ENCODE measurements at regions not wholly inside any gene's neighbourhood (a gene's known extent, or its start where the extent isn't known, plus 50 kb on each side); places are given as distances from the start of the nearest gene placed in this dataset.

DNA sequence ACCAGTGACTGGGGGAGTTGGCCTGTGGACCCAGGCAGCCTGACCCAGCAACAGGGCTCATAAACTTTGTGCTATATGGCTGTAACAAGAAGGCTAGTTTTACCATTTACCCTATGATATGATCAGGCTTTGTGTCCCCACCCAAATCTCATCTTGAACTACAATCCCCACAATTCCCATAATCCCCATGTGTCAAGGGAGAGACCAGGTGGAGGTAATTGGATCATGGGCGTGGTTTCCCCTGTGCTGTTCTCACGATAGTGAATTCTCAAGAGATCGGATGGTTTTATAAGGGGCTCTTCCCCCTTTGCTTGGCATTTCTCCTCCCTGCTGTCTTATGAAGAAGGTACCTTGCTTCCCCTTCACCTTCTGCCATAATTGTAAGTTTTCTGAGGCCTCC, 111.2 kb upstream of the NLRP1 start:
- no peak for DNase-seq

DNA sequence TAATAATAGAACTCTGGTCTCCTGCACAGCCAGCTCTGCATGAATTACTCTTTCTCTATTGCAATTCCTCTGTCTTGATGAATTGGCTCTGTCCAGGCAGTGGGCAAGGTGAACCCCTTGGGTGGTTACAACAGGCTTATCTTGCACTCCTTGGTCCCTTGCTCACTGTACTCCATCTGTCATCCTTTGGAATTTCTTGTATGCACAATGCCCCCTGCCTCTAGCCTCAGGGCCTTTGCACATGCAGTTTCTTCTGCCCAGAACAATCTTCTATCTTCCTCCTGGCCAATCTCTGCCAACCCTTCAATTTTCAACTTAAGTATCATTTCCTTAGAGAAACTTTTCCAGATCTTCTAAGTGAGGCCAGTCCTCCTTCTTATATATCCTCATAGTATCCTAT, 114.7 kb upstream of the NLRP1 start:
- no peak for DNase-seq

DNA sequence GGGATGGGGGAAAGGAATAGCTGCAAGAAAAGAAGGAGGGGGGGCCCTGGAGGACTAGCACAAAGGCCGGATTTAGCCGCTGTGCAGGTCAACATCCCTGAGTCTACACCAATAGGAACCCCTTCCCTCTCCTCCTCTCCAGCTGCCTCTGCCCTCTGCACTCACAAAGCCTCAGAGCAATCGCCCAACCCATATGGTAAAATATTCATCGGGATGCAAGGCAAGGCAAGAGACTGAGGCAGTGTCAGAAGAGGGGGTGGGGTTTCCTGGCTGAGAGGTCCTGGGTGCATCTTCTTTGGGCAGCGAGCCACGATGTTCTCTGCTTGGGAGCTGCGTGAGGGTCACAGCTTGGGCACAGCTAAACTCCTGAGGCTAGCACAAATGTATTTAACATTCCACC, 115.5 kb upstream of the NLRP1 start:
- no peak for DNase-seq

DNA sequence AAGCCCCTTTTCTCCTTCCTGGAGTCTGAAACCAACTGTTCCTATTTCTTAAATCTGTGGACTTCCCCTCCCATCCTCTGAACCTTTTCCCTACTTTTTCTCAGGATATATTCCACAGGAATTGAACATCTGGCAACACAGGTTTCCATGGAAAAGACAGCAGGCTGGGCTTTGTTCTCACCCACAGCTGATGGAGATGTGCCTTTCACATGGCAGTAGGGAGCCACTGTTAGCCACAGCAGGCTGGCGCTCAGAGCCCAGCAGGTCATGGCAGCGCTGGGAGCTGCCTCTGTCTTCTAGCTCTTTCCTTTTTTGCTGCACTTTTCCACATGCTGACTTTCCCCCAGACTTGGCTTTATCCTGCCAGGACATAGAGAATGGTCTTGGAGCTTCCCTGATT, 116.4 kb upstream of the NLRP1 start:
- DNase-seq: no peak

DNA sequence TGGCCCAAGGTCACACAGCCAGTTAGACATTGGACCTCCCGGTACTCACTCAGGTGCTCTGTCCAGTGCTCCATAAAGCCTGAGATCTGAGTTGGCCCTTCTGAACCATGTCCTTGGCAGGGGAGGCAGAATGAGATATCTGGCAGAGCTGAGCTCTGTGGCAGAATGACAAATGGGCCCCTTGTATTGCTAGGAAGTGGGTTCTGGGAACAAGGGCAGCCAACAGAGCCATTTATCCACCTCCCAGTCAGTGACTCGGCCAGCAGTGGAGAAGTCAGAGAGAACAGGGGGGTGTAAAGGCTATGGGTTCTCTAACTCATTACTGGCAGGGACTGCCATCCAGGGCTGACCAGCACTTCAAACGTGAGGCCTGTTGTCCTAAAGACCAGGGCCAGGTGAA, 117.1 kb upstream of the NLRP1 start:
- DNase-seq: no peak

DNA sequence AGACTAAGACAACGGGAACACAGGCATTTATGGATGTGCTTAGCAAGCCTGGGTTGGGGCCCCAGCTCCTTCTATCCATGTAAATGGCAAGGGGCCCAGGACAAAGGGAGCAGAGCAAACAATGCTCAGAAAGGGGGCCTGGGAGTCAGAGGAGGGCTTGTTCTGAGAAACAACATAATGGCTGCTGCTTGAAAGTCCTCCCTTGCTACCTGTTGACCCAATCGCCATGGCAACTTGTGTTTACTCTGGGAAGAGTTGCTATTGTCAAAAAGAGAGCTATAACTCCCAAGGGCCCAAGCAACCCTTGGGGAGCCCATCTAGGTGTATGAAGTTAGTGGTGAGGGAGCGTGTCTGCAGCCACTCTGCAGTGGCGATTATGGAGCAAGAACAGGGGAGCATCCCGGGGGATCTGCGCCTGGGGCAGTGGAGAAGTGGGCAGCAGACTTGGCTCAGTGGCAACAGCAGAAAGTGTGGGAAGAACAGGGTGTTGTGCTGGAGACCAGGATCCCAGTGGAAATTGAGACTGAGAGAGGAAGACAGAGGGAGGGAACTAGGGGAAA, 118.7 kb upstream of the NLRP1 start:
- DNase-seq: no peak

DNA sequence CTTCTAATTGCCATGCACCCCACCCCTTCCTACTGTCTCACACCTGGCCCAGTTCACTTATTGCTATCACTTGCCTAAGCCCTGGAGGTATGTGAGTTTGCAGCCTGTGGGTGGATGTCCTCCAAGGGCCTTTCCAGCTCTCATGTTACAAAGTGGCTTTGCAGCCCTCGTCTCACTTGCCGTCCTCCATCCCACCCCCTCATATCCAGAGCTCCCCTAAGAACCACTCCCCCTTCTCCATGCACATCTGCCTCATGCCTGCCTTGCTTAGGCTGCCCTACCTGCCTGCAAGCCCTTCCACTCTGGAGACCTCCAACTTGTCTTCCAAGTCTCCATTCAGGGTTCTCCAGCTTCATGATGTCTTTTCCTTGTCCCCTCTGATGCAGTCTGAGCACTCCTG, 119.4 kb upstream of the NLRP1 start:
- DNase-seq: no peak

DNA sequence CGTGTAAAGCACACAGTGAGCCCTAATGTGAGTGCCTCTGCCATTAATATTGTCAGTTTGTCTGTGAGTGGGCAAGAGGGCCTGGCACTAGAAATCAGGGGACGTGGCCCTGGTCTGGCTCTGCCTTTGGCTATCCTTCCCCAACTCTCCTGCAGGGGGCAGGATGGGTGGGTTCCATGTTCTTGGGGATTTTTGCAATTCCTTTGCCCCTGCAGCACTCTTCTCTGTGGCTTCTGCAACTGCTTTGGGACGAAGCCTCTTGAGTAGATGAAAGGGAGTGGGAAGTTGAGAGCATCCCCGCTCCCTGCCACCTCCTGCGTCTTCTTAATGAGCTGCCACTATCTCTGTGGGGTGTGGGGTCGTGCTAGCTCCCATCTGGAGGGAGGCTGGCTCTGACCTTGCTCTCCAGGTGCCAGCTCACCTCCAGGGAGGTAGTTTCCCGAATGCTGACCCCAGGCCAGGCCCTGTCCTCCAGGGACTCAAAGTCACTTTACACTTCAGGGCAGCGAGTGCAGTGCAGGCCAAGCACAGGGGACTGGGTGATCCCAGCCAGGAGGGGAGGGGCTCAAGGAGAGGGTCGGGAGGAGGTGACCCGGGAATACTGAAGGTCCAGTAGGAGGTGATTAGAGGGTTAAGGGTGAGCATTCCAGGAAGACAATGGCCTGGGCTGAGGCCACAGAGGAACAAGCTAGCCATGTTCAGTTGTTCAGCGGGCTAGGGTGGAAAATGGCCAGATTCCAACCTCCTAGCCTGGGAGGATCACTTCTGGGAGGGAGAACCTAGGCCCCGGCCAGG, 121.0 kb upstream of the NLRP1 start:
- DNase-seq: peak in 1 of 2 experiments; percentile 5

DNA sequence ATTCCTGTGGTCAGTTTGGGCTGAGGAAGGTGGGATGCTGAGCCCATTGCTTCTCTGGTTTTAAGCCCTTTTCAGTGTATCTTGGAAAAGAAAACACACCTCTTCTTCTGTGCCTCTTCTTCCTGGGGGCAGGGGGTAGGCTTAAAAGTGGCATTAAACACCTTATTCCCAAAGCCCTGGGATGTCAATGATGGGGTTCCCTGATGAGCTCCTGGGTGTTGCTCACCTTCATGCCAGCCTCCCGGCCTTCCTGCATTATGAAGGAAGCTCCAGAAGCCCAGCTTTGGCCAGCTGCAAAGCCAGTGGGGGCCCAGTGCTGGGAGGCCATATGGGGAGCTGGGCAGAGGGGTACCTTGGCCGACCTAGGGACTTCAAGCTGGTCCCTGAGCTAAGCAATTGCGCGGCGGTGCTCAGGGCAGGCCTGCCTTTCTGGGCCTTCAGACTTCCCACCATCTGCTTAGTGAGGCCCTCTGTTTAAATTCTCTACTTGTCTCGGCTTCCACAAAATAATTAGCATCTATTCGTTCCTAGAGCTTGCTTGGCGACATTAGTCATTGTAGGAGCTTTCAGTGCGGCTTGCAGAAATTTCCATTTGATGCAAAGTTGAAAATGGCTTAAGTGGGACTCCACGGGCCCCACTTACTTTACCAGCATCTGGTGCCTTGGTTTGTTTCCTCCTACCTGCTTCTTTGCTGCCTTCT, 121.7 kb upstream of the NLRP1 start:
- DNase-seq: no peak

DNA sequence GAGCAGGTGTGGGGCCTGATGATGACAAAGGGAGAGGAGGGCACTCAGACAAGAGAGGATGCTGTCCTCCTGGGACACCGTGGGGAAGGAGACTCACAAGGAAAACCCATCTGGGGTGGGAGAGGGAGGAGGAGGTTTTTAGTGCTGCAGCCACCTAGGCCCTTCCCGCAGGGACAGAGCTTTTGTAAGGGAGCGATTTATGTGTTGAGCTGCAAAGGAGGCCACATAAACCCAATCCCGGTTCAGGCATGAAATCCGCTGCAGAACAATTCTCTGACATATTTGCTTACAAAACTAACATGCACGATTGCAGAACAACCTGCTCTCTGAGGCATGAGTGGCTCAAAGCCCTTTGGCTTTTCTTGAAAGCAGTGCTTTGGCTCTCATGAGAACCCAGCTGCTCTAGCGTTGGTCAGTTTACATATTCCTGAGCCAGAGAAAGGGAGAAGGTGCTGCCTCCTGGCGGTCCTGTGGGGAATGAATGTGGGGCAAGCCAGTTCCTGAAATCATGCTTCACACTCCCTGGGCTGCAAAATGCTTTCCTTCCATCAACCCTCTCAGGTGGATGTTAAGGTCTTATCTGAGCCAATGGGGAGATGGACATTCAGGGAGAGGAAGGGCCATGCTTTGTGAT, 122.4 kb upstream of the NLRP1 start:
- peak in 1 of 2 experiments; percentile 49 for DNase-seq

DNA sequence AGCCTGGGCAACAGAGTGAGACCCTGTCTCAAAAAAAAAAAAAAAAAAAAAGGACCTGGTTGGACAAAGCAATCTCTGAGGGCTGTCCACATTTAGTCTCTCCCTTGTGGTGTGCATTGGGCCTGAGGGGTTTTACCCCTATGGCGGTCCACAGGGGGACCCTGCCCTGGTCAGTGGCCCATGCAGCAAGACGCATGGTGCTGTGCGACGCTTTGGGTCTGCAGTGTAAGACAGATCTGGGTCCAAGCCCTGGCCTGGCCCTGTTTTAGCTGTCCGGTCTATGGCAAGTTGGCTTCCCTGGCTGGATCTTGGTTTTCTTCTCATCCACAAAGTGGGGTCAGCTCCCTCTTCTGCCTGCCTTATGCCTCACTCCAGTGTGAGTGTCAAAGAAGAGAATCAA, 123.2 kb upstream of the NLRP1 start:
- no peak for DNase-seq

DNA sequence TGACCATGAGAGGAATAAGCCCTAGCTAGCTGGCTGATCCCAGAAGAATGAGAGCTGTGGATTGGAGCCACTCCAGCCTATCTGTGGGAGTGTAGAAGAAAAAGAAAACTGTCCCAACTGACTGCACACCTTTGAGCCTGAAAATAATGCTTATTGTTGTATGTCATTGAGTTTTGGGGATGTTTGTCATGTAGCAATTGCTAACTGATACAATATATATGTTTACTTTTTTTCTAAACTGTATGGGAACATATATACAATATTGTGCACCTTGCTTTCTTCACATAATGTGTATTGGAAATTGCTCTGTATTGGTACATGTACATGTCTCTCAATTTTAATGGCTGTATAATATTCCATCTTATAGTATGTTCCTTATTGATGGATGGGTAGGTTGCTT, 124.0 kb upstream of the NLRP1 start:
- no peak for DNase-seq

DNA sequence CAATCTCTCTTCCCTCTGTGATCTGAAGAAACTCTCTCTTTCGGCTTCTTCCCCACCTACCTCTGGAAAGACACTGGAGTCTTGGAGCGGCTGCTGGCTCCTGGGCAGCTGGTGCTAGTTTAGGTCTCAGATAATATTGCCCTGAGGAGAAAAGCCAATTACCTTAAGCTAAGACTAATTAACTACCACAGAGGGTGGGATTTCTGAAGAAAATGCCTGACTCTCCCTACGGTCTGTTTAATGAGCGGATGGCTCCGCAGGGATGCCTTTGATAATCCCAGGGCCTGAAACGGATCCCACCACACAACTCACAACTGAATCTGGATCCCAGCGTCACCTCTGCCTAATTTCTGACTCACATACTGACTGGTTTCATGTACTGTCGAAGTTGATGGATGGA, 127.0 kb upstream of the NLRP1 start:
- DNase-seq: no peak

DNA sequence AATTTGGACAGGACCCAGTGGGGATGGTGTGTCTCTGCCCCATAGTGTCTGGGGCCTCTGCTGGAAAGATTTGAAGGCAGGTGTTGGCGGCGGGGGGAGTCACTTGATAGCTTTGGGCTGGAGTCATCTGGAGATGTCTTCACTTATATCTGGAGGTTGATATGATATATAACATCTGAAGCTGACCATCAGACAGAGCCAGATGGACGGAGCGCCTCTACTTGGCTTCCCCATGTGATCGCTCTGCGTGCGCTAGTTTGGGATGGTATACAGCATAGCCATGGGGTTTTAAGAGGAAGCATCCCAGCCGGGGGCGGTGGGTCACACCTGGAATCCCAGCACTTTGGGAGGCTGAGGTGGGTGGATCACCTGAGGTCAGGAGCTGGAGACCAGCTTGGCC, 130.7 kb upstream of the NLRP1 start:
- DNase-seq: no peak

DNA sequence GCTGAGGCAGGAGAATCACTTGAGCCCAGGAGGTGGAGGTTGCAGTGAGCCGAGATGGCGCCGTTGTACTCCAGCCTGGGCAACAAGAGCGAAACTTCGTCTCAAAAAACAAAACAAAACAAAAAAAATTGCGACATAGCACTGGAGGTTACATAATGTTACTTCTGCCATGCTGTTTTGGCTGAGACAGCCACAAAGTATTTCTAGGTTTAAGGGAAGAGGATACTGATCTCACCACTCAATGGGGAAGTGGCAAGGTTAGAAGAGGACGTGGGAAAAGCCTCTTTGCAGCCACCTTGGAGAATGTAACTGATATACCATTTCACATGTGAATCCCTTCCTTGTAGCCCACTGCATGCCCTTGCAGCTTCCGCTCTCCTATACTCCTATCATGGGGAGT, 131.2 kb upstream of the NLRP1 start:
- DNase-seq: no peak

DNA sequence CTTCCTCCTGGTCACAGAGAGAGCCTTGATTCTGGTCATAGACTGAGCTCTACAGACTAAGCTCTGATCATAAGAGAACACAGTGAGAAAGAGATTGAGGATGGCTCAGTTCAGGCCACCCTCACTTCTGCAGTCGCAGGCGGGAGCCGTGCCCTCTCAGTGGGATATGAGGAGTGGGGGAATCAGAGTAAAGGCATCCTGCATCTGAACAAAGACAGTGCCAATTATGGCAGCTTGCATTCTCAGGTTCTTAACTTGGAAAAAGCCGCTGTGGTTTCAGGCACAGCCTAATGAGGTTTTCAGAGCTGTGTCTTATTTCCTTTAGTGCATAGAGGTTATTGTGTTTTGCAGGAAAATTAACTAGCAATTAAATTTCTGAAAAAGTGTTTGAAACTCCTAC, 134.4 kb upstream of the NLRP1 start:
- no peak for DNase-seq

DNA sequence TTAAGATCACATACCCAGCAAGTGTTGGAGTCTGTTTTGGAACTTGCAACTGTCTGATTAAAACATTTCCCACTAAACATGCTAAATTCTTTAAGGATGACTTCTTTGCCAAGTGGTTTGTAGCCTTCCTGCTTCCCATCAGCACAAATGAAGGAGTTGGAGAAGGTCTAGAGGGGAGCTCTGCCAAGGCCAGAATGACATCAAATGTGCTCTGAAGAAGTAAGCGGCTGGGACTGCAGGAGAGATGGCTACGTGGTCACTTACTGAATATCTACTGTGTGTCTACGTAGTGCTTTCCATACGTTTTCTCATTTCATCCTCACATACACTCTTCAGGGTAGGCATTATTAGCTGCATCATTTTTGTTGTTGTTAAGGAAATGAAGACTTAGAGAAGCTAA, 135.7 kb upstream of the NLRP1 start:
- DNase-seq: no peak

DNA sequence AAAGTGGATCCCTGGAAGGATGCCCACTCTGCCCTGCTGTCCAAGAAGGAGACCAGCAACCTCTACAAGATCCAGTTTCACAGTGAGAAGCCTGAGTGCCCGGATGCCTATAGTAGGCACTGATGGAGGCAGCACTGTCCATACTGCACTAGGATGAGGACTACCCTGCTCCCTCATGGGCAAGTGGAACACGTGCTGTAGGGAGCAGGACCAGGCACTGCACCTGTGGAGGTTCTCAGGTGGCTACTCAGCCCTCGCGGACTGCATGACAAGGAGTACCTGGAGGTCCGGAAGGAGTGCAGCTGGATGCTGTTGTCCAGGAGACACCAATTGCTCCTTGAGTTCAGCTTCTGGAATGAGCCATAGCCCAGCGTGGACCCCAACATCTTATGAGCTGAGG, 146.1 kb upstream of the NLRP1 start:
- no peak for DNase-seq

DNA sequence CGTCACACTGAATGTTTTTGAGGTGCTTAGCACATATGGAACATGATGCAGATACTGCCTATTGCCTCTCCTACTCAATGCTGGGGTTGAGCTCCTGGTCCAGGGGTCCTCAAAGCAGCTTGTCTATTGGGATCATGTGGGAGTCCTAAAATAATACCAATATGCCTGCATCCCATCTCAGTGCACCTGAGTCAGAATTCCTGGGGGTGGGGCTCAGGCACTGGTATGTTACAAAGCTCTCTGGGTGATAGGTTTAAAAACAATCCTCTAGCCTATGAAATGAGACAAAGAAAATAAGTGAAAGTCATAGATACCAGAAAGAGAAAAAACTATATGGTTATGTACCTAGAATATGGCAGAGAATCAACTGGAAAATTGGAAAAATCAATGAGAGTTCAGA, 156.6 kb upstream of the NLRP1 start:
- DNase-seq: no peak

DNA sequence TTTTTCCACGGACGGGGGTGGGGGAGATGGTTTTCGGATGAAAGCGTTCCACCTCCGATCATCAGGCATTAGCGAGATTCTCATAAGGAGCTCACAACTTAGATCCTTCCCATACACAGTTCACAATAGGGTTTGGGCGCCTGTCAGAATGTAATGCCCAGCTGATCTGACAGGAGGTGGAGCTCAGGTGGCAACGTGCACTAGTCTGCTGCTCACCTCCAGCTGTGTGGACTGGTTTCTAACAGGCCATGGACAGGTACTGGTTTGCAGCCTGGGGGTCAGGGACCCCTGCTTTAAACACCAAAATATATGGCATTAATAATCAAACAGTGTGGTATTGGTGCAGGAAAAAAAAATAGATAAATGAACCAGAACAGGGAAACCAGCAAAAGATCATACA, 157.5 kb upstream of the NLRP1 start:
- no peak for DNase-seq

DNA sequence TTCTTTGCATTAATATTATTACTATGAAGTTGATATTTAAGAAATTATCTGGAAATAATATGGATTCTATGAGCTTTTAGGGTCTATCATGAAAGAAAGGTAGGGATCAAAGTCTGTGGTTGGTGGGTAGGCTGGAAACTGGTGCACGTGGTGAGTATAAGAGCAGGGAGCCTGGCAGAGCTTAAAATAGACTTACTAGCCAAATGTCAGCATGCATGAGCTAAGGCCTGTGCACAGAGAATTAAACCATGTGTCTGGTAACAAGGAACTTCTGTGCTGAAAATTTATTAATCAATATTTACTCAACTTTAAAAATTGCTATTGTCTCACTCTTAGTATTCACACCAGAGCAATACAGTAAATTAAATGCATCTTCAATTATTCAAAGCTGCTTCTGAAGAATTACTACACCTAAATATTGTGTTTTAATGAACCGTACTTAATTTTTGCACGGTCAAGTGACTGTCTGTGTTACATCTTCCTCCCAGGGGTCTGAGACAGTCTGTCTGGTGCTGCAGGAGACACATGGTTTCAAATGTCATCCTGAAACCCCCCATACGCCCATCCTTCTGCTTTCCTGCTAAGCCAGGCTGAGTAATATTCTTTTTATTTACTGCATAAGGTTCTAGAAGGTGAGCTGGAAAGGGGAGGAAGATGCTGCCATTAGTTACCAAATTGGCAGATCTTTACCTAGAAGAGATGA, 161.0 kb upstream of the NLRP1 start:
- DNase-seq: no peak

DNA sequence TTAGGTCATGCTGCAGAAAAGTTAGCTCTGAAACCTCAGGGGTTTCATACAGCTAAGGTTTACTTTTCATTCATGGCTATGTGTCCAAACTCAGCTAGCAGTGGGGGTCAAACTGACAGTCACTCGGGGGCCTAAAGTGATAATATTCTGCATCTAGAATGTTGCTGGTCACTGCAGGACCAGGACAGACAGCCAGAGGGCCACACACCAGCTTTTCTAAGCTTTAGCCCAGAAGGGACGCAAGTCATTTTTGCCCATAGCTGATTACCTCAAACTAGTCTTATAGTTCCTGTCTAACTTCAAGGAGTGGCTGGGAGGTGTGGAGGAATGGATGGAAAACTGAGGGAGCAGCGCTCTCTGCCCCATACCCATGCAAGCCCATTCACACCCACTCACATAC, 163.0 kb upstream of the NLRP1 start:
- no peak for DNase-seq

DNA sequence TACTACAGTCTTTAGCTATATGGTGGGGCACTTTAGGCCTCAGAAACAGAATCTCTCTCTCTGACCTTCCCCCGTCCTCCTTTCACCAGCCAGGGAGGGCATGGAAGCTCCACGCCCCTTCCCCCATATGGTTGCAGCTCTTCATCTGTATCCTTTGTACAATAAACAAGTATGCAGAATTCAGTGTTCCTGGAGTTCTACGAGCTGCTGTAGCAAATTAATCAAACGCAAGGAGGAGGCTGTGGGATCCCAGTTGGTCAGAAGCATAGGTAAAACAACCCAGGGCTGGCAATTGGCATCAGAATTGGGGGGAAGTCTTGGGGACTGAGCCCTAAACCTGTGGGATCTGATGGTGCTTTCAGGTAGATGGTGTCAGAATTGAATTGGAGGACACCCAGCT, 163.7 kb upstream of the NLRP1 start:
- no peak for DNase-seq
